ENCODE measurements at regions not wholly inside any gene's neighbourhood (a gene's known extent, or its start where the extent isn't known, plus 50 kb on each side); places are given as distances from the start of the nearest gene placed in this dataset.

GRCh38 chr13:74324338-74324737, 190.1 kb upstream of the KLF12 start:
- DNase-seq = no peak

- no peak for DNase-seq
Observed at GRCh38 chr13:74322562-74322961, 188.4 kb upstream of the KLF12 start.

- DNase-seq = no peak
Observed at GRCh38 chr13:74320282-74320681, 186.1 kb upstream of the KLF12 start.

GRCh38 chr13:74316547-74316946, 182.3 kb upstream of the KLF12 start:
- DNase-seq = no peak

- DNase-seq = no peak
Observed at GRCh38 chr13:74306496-74306895, 172.3 kb upstream of the KLF12 start.

GRCh38 chr13:74305876-74306275, 171.7 kb upstream of the KLF12 start:
- DNase-seq = no peak

GRCh38 chr13:74301258-74301935, 167.2 kb upstream of the KLF12 start:
- no peak for DNase-seq

- DNase-seq = no peak
Observed at GRCh38 chr13:74300162-74300561, 166.0 kb upstream of the KLF12 start.

GRCh38 chr13:74299721-74300120, 165.5 kb upstream of the KLF12 start:
- DNase-seq = no peak

- DNase-seq = no peak
Observed at GRCh38 chr13:74298923-74299322, 164.7 kb upstream of the KLF12 start.

GRCh38 chr13:74289861-74290773, 155.9 kb upstream of the KLF12 start:
- DNase-seq = peak; percentile 94 to 98

GRCh38 chr13:74289107-74289506, 154.9 kb upstream of the KLF12 start:
- DNase-seq = no peak

GRCh38 chr13:74288361-74288911, 154.2 kb upstream of the KLF12 start:
- peak in 1 of 2 experiments; percentile 9 for DNase-seq

GRCh38 chr13:74287724-74288169, 153.5 kb upstream of the KLF12 start:
- DNase-seq = peak; percentile 24 to 47

GRCh38 chr13:74280795-74281490, 146.7 kb upstream of the KLF12 start:
- DNase-seq = no peak

GRCh38 chr13:74280093-74280794, 146.0 kb upstream of the KLF12 start:
- no peak for DNase-seq

GRCh38 chr13:74278901-74279300, 144.7 kb upstream of the KLF12 start:
- DNase-seq = no peak

GRCh38 chr13:74274916-74275315, 140.7 kb upstream of the KLF12 start:
- no peak for DNase-seq

GRCh38 chr13:74273581-74273980, 139.4 kb upstream of the KLF12 start:
- DNase-seq = no peak

- no peak for DNase-seq
Observed at GRCh38 chr13:74272826-74273225, 138.6 kb upstream of the KLF12 start.

GRCh38 chr13:74270018-74270417, 135.8 kb upstream of the KLF12 start:
- DNase-seq = no peak

GRCh38 chr13:74266861-74267260, 132.7 kb upstream of the KLF12 start:
- no peak for DNase-seq

Measured in cerebellar nuclear complex (tissue), 1 donor.